Cerebellar nuclear complex (tissue), 1 donor: ENCODE measurements at regions not wholly inside any gene's neighbourhood (a gene's known extent, or its start where the extent isn't known, plus 50 kb on each side); places are given as distances from the start of the nearest gene placed in this dataset.

Experiments used
- DNase-seq, 2 experiments: peaks; one replicate each; lab custom pipeline; 2025; lab: John Stamatoyannopoulos, UW

GRCh38 chr3:76897076-76897475 is 142.8 kb upstream of the ROBO2 start:
- DNase-seq = no peak

GRCh38 chr3:76900596-76900995 is 139.3 kb upstream of the ROBO2 start:
- DNase-seq = no peak

GRCh38 chr3:76908156-76908555 is 131.7 kb upstream of the ROBO2 start:
- DNase-seq = no peak

- DNase-seq = no peak
Observed at GRCh38 chr3:76912841-76913383, 127.0 kb upstream of the ROBO2 start.

- DNase-seq = no peak
Observed at GRCh38 chr3:76917436-76917835, 122.5 kb upstream of the ROBO2 start.

- DNase-seq = no peak
Observed at GRCh38 chr3:76920511-76920910, 119.4 kb upstream of the ROBO2 start.

- DNase-seq = no peak
Observed at GRCh38 chr3:76923485-76923884, 116.4 kb upstream of the ROBO2 start.

GRCh38 chr3:76930712-76931111 is 109.2 kb upstream of the ROBO2 start:
- no peak for DNase-seq

GRCh38 chr3:76933245-76933644 is 106.7 kb upstream of the ROBO2 start:
- no peak for DNase-seq

- DNase-seq = no peak
Observed at GRCh38 chr3:76938962-76939361, 100.9 kb upstream of the ROBO2 start.

- no peak for DNase-seq
Observed at GRCh38 chr3:76940181-76940770, 99.6 kb upstream of the ROBO2 start.

GRCh38 chr3:76941376-76941775 is 98.5 kb upstream of the ROBO2 start:
- no peak for DNase-seq

GRCh38 chr3:76942101-76942500 is 97.8 kb upstream of the ROBO2 start:
- no peak for DNase-seq

GRCh38 chr3:76943058-76943457 is 96.8 kb upstream of the ROBO2 start:
- DNase-seq = no peak

GRCh38 chr3:76943671-76944070 is 96.2 kb upstream of the ROBO2 start:
- DNase-seq = no peak

GRCh38 chr3:76949033-76949432 is 90.9 kb upstream of the ROBO2 start:
- no peak for DNase-seq

GRCh38 chr3:76949462-76949861 is 90.4 kb upstream of the ROBO2 start:
- no peak for DNase-seq

- DNase-seq = no peak
Observed at GRCh38 chr3:76950590-76950989, 89.3 kb upstream of the ROBO2 start.

GRCh38 chr3:76954412-76954811 is 85.5 kb upstream of the ROBO2 start:
- DNase-seq = no peak

GRCh38 chr3:76958274-76958673 is 81.6 kb upstream of the ROBO2 start:
- no peak for DNase-seq

GRCh38 chr3:76958861-76959260 is 81.0 kb upstream of the ROBO2 start:
- no peak for DNase-seq

GRCh38 chr3:76961284-76961683 is 78.6 kb upstream of the ROBO2 start:
- DNase-seq = no peak

- no peak for DNase-seq
Observed at GRCh38 chr3:76965122-76965725, 74.7 kb upstream of the ROBO2 start.

- no peak for DNase-seq
Observed at GRCh38 chr3:76969471-76969870, 70.4 kb upstream of the ROBO2 start.
